HEK293 (cell line): ENCODE measurements at regions not wholly inside any gene's neighbourhood (a gene's known extent, or its start where the extent isn't known, plus 50 kb on each side); places are given as distances from the start of the nearest gene placed in this dataset.

Experiments used
- CTCF ChIA-PET: fragments of 350-600 bp; formaldehyde crosslinking; extraction: SDS; loops from one replicate; lab custom pipeline; 2021; ENCODE audit warnings: antibody characterized with exemption; lab: Yijun Ruan, JAX
- POLR2A ChIA-PET: fragments of 300-600 bp; formaldehyde crosslinking; extraction: SDS; loops from one replicate; lab custom pipeline; 2020; ENCODE audit warnings: antibody characterized with exemption, inconsistent platforms; lab: Yijun Ruan, JAX
- H3K27ac ChIP-seq: fragments of 200-500 bp; sonication (Bioruptor generic); 2 replicates; pipeline ENCODE4 v1.5.1; 2014; ENCODE audit warnings: low read depth, low read length, control low read depth, inconsistent platforms; ENCODE audit errors: extremely low read depth
- H3K36me3 ChIP-seq, 2 experiments: fragments of 200-500 bp in 1 of 2; sonication (Bioruptor generic) in 1 of 2; 1 replicate in 1 of 2; 2 replicates in 1 of 2; pipeline ENCODE4 v1.5.1; 2014 to 2017; ENCODE audit warnings: inconsistent platforms in 2 of 2, low read length in 2 of 2; ENCODE audit not compliant: control insufficient read depth in 2 of 2, insufficient read depth in 1 of 2
- H3K4me1 ChIP-seq: fragments of 200-500 bp; sonication (Bioruptor generic); 2 replicates; pipeline ENCODE4 v1.5.1; 2014; ENCODE audit warnings: mild to moderate bottlenecking, low read length, inconsistent platforms; ENCODE audit not compliant: control insufficient read depth, insufficient read depth
- H3K4me3 ChIP-seq: 2 replicates; pipeline ENCODE4 v1.5.1; 2011; ENCODE audit warnings: low read depth, mild to moderate bottlenecking, control low read depth, low read length, moderate library complexity
- H3K9me3 ChIP-seq: fragments of 200-500 bp; sonication (Bioruptor generic); 2 replicates; pipeline ENCODE4 v1.5.1; 2014; ENCODE audit warnings: low read depth, low read length, inconsistent platforms; ENCODE audit not compliant: control insufficient read depth, insufficient read depth
- FEZF1 ChIP-seq: fragments of 450-650 bp; formaldehyde crosslinking; IDR thresholded peaks from 2 replicates; pipeline ENCODE4 v1.5.1; 2016; ENCODE audit warnings: missing biosample characterization, missing genetic modification characterization
- RBAK ChIP-seq: fragments of 450-650 bp; formaldehyde crosslinking; IDR thresholded peaks from 2 replicates; pipeline ENCODE4 v1.5.1; 2016; ENCODE audit warnings: missing biosample characterization, missing genetic modification characterization
- SETDB1 ChIP-seq: IDR thresholded peaks from one replicate; pipeline ENCODE4 v1.6.1; 2017; ENCODE audit warnings: mild to moderate bottlenecking, low read length, moderate library complexity, mixed read lengths; ENCODE audit not compliant: insufficient read length
- SP2 ChIP-seq: fragments of 450-650 bp; formaldehyde crosslinking; IDR thresholded peaks from 2 replicates; pipeline ENCODE4 v1.5.1; 2016; ENCODE audit warnings: missing biosample characterization, missing genetic modification characterization
- TRIM28 ChIP-seq: IDR thresholded peaks from 2 replicates; pipeline ENCODE4 v1.6.1; 2011; ENCODE audit warnings: low read length, control low read depth, borderline replicate concordance
- ZFHX2 ChIP-seq: fragments of 450-650 bp; formaldehyde crosslinking; conservative IDR thresholded peaks from 2 replicates; pipeline ENCODE4 v1.5.1; 2016; ENCODE audit warnings: missing biosample characterization, missing genetic modification characterization
- ZNF112 ChIP-seq: fragments of 450-650 bp; formaldehyde crosslinking; IDR thresholded peaks from 2 replicates; pipeline ENCODE4 v1.5.0; 2017; ENCODE audit warnings: missing biosample characterization, missing genetic modification characterization
- ZNF157 ChIP-seq: fragments of 450-650 bp; formaldehyde crosslinking; IDR thresholded peaks from 2 replicates; pipeline ENCODE4 v1.5.1; 2016; ENCODE audit warnings: missing biosample characterization, missing genetic modification characterization
- ZNF2 ChIP-seq: fragments of 450-650 bp; formaldehyde crosslinking; IDR thresholded peaks from 2 replicates; pipeline ENCODE4 v1.5.1; 2016; ENCODE audit warnings: missing biosample characterization, missing genetic modification characterization
- ZNF248 ChIP-seq: fragments of 450-650 bp; formaldehyde crosslinking; IDR thresholded peaks from 2 replicates; pipeline ENCODE4 v1.5.1; 2017; ENCODE audit warnings: missing biosample characterization, missing genetic modification characterization
- ZNF292 ChIP-seq: fragments of 450-650 bp; formaldehyde crosslinking; IDR thresholded peaks from 2 replicates; pipeline ENCODE4 v1.5.1; 2016; ENCODE audit warnings: low read depth, missing biosample characterization, missing genetic modification characterization, borderline replicate concordance
- ZNF423 ChIP-seq: fragments of 450-650 bp; formaldehyde crosslinking; IDR thresholded peaks from 2 replicates; pipeline ENCODE4 v1.5.1; 2016; ENCODE audit warnings: missing biosample characterization, missing genetic modification characterization
- ZNF610 ChIP-seq: fragments of 450-650 bp; formaldehyde crosslinking; IDR thresholded peaks from 2 replicates; pipeline ENCODE4 v1.5.1; 2016; ENCODE audit warnings: missing biosample characterization, missing genetic modification characterization, borderline replicate concordance
- ZNF624 ChIP-seq: fragments of 450-650 bp; formaldehyde crosslinking; IDR thresholded peaks from 2 replicates; pipeline ENCODE4 v1.5.1; 2017; ENCODE audit warnings: missing biosample characterization, missing genetic modification characterization
- ZNF707 ChIP-seq: fragments of 450-650 bp; formaldehyde crosslinking; IDR thresholded peaks from 2 replicates; pipeline ENCODE4 v1.5.1; 2016; ENCODE audit warnings: missing biosample characterization, missing genetic modification characterization
- ZNF785 ChIP-seq: fragments of 450-650 bp; formaldehyde crosslinking; IDR thresholded peaks from 2 replicates; pipeline ENCODE4 v1.5.1; 2016; ENCODE audit warnings: missing biosample characterization, missing genetic modification characterization
- ZNF830 ChIP-seq: fragments of 450-650 bp; IDR thresholded peaks from 2 replicates; pipeline ENCODE4 v1.5.0; 2018; ENCODE audit warnings: missing biosample characterization, missing genetic modification characterization, low read depth, mild to moderate bottlenecking, moderate library complexity
- ZXDB ChIP-seq: fragments of 450-650 bp; formaldehyde crosslinking; IDR thresholded peaks from 2 replicates; pipeline ENCODE4 v1.5.1; 2016; ENCODE audit warnings: missing biosample characterization, missing genetic modification characterization
- TF ChIP-seq, protein P1 (sequence below): fragments of 450-650 bp; formaldehyde crosslinking; IDR thresholded peaks from 2 replicates; pipeline ENCODE4 v1.5.1; 2016; ENCODE audit warnings: missing biosample characterization, missing genetic modification characterization
- TF ChIP-seq, protein P2 (sequence below): fragments of 450-650 bp; formaldehyde crosslinking; IDR thresholded peaks from 2 replicates; pipeline ENCODE4 v1.5.1; 2016; ENCODE audit warnings: missing biosample characterization, missing genetic modification characterization

DNA sequence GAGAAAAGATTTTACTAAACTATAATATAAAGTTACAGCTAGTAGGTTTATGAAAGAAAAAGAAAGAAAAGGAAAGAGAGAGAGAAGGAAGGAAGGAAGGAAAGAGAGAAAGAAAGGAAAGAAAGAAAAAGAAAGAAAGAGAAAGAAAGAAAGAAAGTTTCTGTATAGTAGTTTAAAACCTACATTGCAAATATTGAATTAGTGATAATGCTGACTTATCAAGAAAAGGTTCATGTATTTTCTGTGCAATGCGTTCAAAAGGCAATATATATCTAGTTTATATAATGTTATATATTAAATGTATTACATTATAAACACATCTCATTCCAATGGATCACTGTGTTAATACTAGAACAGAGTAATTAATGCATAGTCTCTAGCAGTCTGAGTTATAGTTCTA is 648.4 kb downstream of the ZBBX start:
- Histone ChIP-seq H3K36me3 (no peaks in the 10 kb centered on the region), H3K27ac (no peak overlapping the region), H3K9me3 (no peaks in the 10 kb centered on the region), H3K4me1 (no peaks in the 10 kb centered on the region), H3K4me3 (no peak overlapping the region)
- CTCF ChIA-PET: no interaction called here
- TF ChIP-seq ZNF157 (no peak), ZFHX2 (tag by site-specific recombination) (no peak), ZXDB (no peak)
- TF ChIP-seq, protein P1, sequence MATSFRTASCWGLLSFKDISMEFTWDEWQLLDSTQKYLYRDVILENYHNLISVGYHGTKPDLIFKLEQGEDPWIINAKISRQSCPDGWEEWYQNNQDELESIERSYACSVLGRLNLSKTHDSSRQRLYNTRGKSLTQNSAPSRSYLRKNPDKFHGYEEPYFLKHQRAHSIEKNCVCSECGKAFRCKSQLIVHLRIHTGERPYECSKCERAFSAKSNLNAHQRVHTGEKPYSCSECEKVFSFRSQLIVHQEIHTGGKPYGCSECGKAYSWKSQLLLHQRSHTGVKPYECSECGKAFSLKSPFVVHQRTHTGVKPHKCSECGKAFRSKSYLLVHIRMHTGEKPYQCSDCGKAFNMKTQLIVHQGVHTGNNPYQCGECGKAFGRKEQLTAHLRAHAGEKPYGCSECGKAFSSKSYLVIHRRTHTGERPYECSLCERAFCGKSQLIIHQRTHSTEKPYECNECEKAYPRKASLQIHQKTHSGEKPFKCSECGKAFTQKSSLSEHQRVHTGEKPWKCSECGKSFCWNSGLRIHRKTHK (tag by site-specific recombination): no peak
- POLR2A ChIA-PET: no interaction called here

DNA sequence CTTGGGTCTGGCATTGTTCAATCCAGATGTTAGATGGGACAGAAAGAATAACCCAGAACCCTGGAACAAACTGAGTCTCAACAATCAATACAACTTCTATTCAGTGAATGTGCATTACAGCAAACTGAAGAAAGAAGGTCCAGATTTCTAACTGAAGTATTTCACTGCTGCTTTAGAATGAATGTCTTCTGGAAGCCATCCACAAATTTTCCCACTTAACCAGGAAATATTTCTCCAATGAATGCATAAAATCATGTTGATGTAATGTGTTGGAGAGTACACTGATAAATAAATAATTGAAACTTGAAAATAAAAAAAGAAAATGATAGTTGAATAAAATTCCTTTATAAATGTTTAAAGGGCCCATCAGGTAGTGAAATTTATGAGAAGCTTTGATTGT is 658.6 kb downstream of the ZBBX start:
- ChIA-PET POLR2A (no interaction called here), CTCF (no interaction called here)
- H3K4me1 ChIP-seq: no peaks in the 10 kb centered on the region
- no peak overlapping the region for H3K27ac ChIP-seq
- H3K9me3 ChIP-seq: no peaks in the 10 kb centered on the region
- no peak overlapping the region for H3K4me3 ChIP-seq
- TF ChIP-seq ZNF423 (tag by site-specific recombination) (no peak), ZNF112 (tag by site-specific recombination) (no peak), ZNF785 (no peak), ZNF2 (tag by site-specific recombination) (no peak), ZNF610 (tag by site-specific recombination) (no peak)
- TF ChIP-seq, protein P2, sequence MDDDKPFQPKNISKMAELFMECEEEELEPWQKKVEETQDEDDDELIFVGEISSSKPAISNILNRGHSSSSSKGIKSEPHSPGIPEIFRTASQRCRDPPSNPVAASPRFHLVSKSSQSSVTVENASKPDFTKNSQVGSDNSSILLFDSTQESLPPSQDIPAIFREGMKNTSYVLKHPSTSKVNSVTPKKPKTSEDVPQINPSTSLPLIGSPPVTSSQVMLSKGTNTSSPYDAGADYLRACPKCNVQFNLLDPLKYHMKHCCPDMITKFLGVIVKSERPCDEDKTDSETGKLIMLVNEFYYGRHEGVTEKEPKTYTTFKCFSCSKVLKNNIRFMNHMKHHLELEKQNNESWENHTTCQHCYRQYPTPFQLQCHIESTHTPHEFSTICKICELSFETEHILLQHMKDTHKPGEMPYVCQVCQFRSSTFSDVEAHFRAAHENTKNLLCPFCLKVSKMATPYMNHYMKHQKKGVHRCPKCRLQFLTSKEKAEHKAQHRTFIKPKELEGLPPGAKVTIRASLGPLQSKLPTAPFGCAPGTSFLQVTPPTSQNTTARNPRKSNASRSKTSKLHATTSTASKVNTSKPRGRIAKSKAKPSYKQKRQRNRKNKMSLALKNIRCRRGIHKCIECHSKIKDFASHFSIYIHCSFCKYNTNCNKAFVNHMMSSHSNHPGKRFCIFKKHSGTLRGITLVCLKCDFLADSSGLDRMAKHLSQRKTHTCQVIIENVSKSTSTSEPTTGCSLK (tag by site-specific recombination): no peak
- no peaks in the 10 kb centered on the region for H3K36me3 ChIP-seq

DNA sequence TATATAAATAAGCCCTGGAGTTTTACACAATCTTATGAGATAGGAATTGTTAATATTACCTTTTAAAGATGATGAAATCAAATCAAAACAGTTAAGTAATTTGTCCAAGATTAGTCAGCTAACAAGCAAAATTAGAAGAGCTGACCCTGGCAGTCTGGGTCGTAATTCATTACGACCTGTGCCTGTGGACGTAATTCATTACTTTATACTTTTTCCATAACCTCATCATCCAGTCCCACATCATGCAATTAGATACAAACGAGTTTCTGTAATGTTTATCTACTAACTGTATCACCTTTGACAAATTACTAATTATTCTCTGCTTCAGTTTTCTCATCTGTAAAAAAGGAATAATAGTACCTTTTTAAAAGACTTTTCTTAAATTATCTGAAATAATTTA is 665.9 kb downstream of the ZBBX start:
- H3K36me3 ChIP-seq: no peaks in the 10 kb centered on the region
- no peaks in the 10 kb centered on the region for H3K4me1 ChIP-seq
- ChIA-PET CTCF (no interaction called here), POLR2A (no interaction called here)
- H3K27ac ChIP-seq: no peak overlapping the region
- no peaks in the 10 kb centered on the region for H3K9me3 ChIP-seq
- no peak overlapping the region for H3K4me3 ChIP-seq
- TF ChIP-seq ZNF248 (tag by site-specific recombination) (no peak), FEZF1 (tag by site-specific recombination) (no peak), ZNF707 (tag by site-specific recombination) (no peak), SP2 (tag by site-specific recombination) (no peak), ZNF624 (tag by site-specific recombination) (no peak), ZNF292 (tag by site-specific recombination) (no peak), RBAK (tag by site-specific recombination) (no peak)
- TF ChIP-seq, all 188 proteins: peak for 0

DNA sequence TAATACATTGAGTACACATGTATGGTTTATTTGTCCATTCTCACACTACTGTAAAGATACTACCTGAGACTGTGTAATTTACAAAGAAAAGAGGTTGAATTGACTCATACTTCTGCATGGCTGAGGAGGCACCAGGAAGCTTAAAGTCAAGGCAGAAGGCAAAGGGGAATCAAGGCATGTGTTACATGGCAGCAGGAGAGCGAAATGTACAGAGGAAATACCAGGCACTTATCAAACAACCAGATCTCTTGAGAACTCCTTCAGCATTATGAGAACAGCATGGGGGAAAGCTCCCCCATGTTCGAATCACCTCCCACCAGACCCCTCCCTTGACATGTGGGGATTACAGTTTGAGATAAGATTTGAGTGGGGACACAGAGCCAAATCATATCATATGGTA is 666.3 kb downstream of the ZBBX start:
- no peak overlapping the region for H3K4me3 ChIP-seq
- no peaks in the 10 kb centered on the region for H3K4me1 ChIP-seq
- ChIA-PET POLR2A (no interaction called here), CTCF (no interaction called here)
- H3K9me3 ChIP-seq: no peaks in the 10 kb centered on the region
- no peaks in the 10 kb centered on the region for H3K36me3 ChIP-seq
- H3K27ac ChIP-seq: no peak overlapping the region
- TF ChIP-seq SETDB1 (peak; percentile 82), ZNF830 (tag by site-specific recombination) (no peak), TRIM28 (0 out of 2 replicates have a peak, but pooled peaks have one; percentile 44)
